ENCODE measurements at regions not wholly inside any gene's neighbourhood (a gene's known extent, or its start where the extent isn't known, plus 50 kb on each side); places are given as distances from the start of the nearest gene placed in this dataset.

GRCh38 chr2:188158337-188159100, 133.2 kb upstream of the GULP1 start:
- no peak for DNase-seq

- DNase-seq: no peak
These were observed 132.2 kb upstream of the GULP1 start for GRCh38 chr2:188159484-188159883.

- DNase-seq: no peak
These were observed 121.3 kb upstream of the GULP1 start for GRCh38 chr2:188170356-188170755.

- DNase-seq: no peak
These were observed 115.1 kb upstream of the GULP1 start for GRCh38 chr2:188176620-188177019.

GRCh38 chr2:188181067-188181838, 110.4 kb upstream of the GULP1 start:
- DNase-seq: no peak

GRCh38 chr2:188181884-188182283, 109.8 kb upstream of the GULP1 start:
- DNase-seq: no peak

GRCh38 chr2:188187726-188188125, 103.9 kb upstream of the GULP1 start:
- DNase-seq: peak; percentile 7

GRCh38 chr2:188189356-188189755, 102.3 kb upstream of the GULP1 start:
- DNase-seq: no peak

GRCh38 chr2:188193230-188193629, 98.4 kb upstream of the GULP1 start:
- no peak for DNase-seq

GRCh38 chr2:188196343-188197008, 95.2 kb upstream of the GULP1 start:
- no peak for DNase-seq

GRCh38 chr2:188199716-188200128, 92.0 kb upstream of the GULP1 start:
- no peak for DNase-seq

GRCh38 chr2:188201639-188202038, 90.0 kb upstream of the GULP1 start:
- DNase-seq: no peak

- DNase-seq: no peak
These were observed 88.9 kb upstream of the GULP1 start for GRCh38 chr2:188202777-188203176.

GRCh38 chr2:188203776-188204175, 87.9 kb upstream of the GULP1 start:
- DNase-seq: no peak

- no peak for DNase-seq
These were observed 86.8 kb upstream of the GULP1 start for GRCh38 chr2:188204824-188205223.

GRCh38 chr2:188207554-188207953, 84.1 kb upstream of the GULP1 start:
- no peak for DNase-seq

GRCh38 chr2:188209218-188209617, 82.5 kb upstream of the GULP1 start:
- DNase-seq: no peak

GRCh38 chr2:188217264-188217663, 74.4 kb upstream of the GULP1 start:
- DNase-seq: no peak

GRCh38 chr2:188219541-188219940, 72.1 kb upstream of the GULP1 start:
- DNase-seq: no peak

GRCh38 chr2:188220535-188220934, 71.1 kb upstream of the GULP1 start:
- DNase-seq: no peak

GRCh38 chr2:188227713-188228112, 64.0 kb upstream of the GULP1 start:
- no peak for DNase-seq

GRCh38 chr2:188235364-188235763, 56.3 kb upstream of the GULP1 start:
- no peak for DNase-seq

GRCh38 chr2:188238386-188238785, 53.3 kb upstream of the GULP1 start:
- DNase-seq: no peak

Measured in NCI-H1105 treated with DMSO at 0.1 percent for 48 hours (cell line).